HEK293T (cell line): ENCODE measurements at regions not wholly inside any gene's neighbourhood (a gene's known extent, or its start where the extent isn't known, plus 50 kb on each side); places are given as distances from the start of the nearest gene placed in this dataset.

Source experiments
- CTCF ChIA-PET: fragments of 350-600 bp; formaldehyde crosslinking; extraction: SDS; loops from one replicate; lab custom pipeline; 2021; ENCODE audit warnings: antibody characterized with exemption, inconsistent platforms; lab: Yijun Ruan, JAX
- POLR2A ChIA-PET: fragments of 350-600 bp; formaldehyde crosslinking; extraction: SDS; loops from one replicate; lab custom pipeline; 2020; ENCODE audit warnings: antibody characterized with exemption, inconsistent platforms; lab: Yijun Ruan, JAX
- DNase-seq: peaks from one replicate; pipeline ENCODE4 v3.0.0; 2012; ENCODE audit warnings: mixed read lengths; ENCODE audit errors: extremely low spot score
- ARNT ChIP-seq: fragments of 450-650 bp; IDR thresholded peaks from 2 replicates; pipeline ENCODE4 v1.6.1; 2017; ENCODE audit warnings: mild to moderate bottlenecking
- BHLHE40 ChIP-seq: fragments of 450-650 bp; IDR thresholded peaks from 2 replicates; pipeline ENCODE4 v1.6.1; 2016; ENCODE audit warnings: mild to moderate bottlenecking, moderate library complexity, borderline replicate concordance
- CTBP1 ChIP-seq: fragments of 450-650 bp; IDR thresholded peaks from 2 replicates; pipeline ENCODE4 v1.6.1; 2016; ENCODE audit warnings: borderline replicate concordance
- ELF4 ChIP-seq: fragments of 450-650 bp; IDR thresholded peaks from 2 replicates; pipeline ENCODE4 v1.6.1; 2017; ENCODE audit warnings: antibody characterized with exemption
- FOXA1 ChIP-seq: fragments of 450-650 bp; IDR thresholded peaks from 2 replicates; pipeline ENCODE4 v1.6.1; 2016; ENCODE audit warnings: mild to moderate bottlenecking
- FOXK2 ChIP-seq: fragments of 450-650 bp; IDR thresholded peaks from 2 replicates; pipeline ENCODE4 v1.6.1; 2016; ENCODE audit warnings: mild to moderate bottlenecking
- FOXM1 ChIP-seq: fragments of 450-650 bp; IDR thresholded peaks from 2 replicates; pipeline ENCODE4 v1.6.1; 2017; ENCODE audit warnings: mild to moderate bottlenecking, borderline replicate concordance
- HDGF ChIP-seq: fragments of 450-650 bp; IDR thresholded peaks from 2 replicates; pipeline ENCODE4 v1.6.1; 2017; ENCODE audit warnings: antibody characterized with exemption, borderline replicate concordance
- L3MBTL2 ChIP-seq: fragments of 450-650 bp; conservative IDR thresholded peaks from 2 replicates; pipeline ENCODE4 v1.6.1; 2016; ENCODE audit warnings: mild to moderate bottlenecking
- LEF1 ChIP-seq: fragments of 450-650 bp; IDR thresholded peaks from 2 replicates; pipeline ENCODE4 v1.6.1; 2017; ENCODE audit warnings: mild to moderate bottlenecking, borderline replicate concordance
- NFRKB ChIP-seq: fragments of 450-650 bp; IDR thresholded peaks from 2 replicates; pipeline ENCODE4 v1.6.1; 2016; ENCODE audit warnings: mild to moderate bottlenecking, moderate library complexity
- PKNOX1 ChIP-seq: fragments of 450-650 bp; IDR thresholded peaks from 2 replicates; pipeline ENCODE4 v1.6.1; 2016
- SP1 ChIP-seq: fragments of 450-650 bp; IDR thresholded peaks from 2 replicates; pipeline ENCODE4 v1.6.1; 2017
- SUZ12 ChIP-seq: fragments of 450-650 bp; IDR thresholded peaks from 2 replicates; pipeline ENCODE4 v1.6.1; 2016; ENCODE audit warnings: mild to moderate bottlenecking
- TARDBP ChIP-seq: fragments of 450-650 bp; IDR thresholded peaks from 2 replicates; pipeline ENCODE4 v1.6.1; 2016
- ZNF384 ChIP-seq: fragments of 450-650 bp; IDR thresholded peaks from 2 replicates; pipeline ENCODE4 v1.6.1; 2016

GRCh38 chr5:2475902-2476301, 275.6 kb downstream of the IRX2 start:
- CTCF ChIA-PET = no interaction called here
- POLR2A ChIA-PET = no interaction called here
- TF ChIP-seq HDGF = no peak
- TF ChIP-seq L3MBTL2 = no peak
- no peak for TF ChIP-seq FOXA1
- no peak for TF ChIP-seq SUZ12
- no peak for TF ChIP-seq TARDBP
- no peak for TF ChIP-seq BHLHE40
- no peak for TF ChIP-seq FOXK2
- no peak for TF ChIP-seq SP1
- no peak for TF ChIP-seq LEF1
- no peak for TF ChIP-seq ARNT
- no peak for TF ChIP-seq PKNOX1
- no peak for TF ChIP-seq ZNF384
- no peak for TF ChIP-seq CTBP1
- TF ChIP-seq FOXM1 = no peak
- no peak for TF ChIP-seq ELF4
- no peak for DNase-seq

- ChIA-PET POLR2A (no interaction called here), CTCF (no interaction called here)
- DNase-seq = no peak
- TF ChIP-seq SP1 = no peak
- no peak for TF ChIP-seq FOXM1
- TF ChIP-seq BHLHE40 = no peak
- TF ChIP-seq TARDBP = no peak
- no peak for TF ChIP-seq NFRKB
- TF ChIP-seq L3MBTL2 = no peak
- no peak for TF ChIP-seq LEF1
- TF ChIP-seq FOXK2 = no peak
Measured at GRCh38 chr5:2472670-2473069, 278.8 kb downstream of the IRX2 start.

GRCh38 chr5:2471152-2471879, 280.2 kb downstream of the IRX2 start:
- TF ChIP-seq BHLHE40 (no peak), CTBP1 (no peak), L3MBTL2 (no peak), FOXM1 (no peak), FOXK2 (no peak), SUZ12 (no peak), LEF1 (no peak)
- POLR2A ChIA-PET = no interaction called here

GRCh38 chr5:2466966-2467365, 284.5 kb downstream of the IRX2 start:
- DNase-seq = no peak
- POLR2A ChIA-PET = no interaction called here
- CTCF ChIA-PET = no interaction called here
- no peak for TF ChIP-seq HDGF
- no peak for TF ChIP-seq PKNOX1
- no peak for TF ChIP-seq ZNF384
- TF ChIP-seq ELF4 = no peak
- TF ChIP-seq LEF1 = no peak
- no peak for TF ChIP-seq TARDBP
- TF ChIP-seq L3MBTL2 = no peak

More at GRCh38 chr5:2471152-2471879, 280.2 kb downstream of the IRX2 start:
- no peak for DNase-seq
- CTCF ChIA-PET = no interaction called here

- TF ChIP-seq ARNT (no peak), HDGF (no peak), LEF1 (no peak), ELF4 (no peak), CTBP1 (no peak), PKNOX1 (no peak), NFRKB (no peak), TARDBP (no peak), L3MBTL2 (no peak), FOXM1 (no peak)
- ChIA-PET CTCF (no interaction called here), POLR2A (no interaction called here)
- DNase-seq = no peak
Measured at GRCh38 chr5:2465383-2465782, 286.1 kb downstream of the IRX2 start.

GRCh38 chr5:2464141-2464540, 287.3 kb downstream of the IRX2 start:
- CTCF ChIA-PET = no interaction called here
- TF ChIP-seq L3MBTL2 (no peak), FOXM1 (no peak), BHLHE40 (no peak), NFRKB (no peak), FOXA1 (no peak), FOXK2 (no peak), ARNT (no peak), SP1 (no peak), ELF4 (no peak), LEF1 (no peak), TARDBP (no peak), SUZ12 (no peak), ZNF384 (no peak), PKNOX1 (no peak), CTBP1 (no peak), HDGF (no peak)
- no peak for DNase-seq
- POLR2A ChIA-PET = no interaction called here
